ENCODE measurements at regions not wholly inside any gene's neighbourhood (a gene's known extent, or its start where the extent isn't known, plus 50 kb on each side); places are given as distances from the start of the nearest gene placed in this dataset.
A peak's percentile ranks its signal among the peaks of the same experiment; 100 is the strongest.

DNA sequence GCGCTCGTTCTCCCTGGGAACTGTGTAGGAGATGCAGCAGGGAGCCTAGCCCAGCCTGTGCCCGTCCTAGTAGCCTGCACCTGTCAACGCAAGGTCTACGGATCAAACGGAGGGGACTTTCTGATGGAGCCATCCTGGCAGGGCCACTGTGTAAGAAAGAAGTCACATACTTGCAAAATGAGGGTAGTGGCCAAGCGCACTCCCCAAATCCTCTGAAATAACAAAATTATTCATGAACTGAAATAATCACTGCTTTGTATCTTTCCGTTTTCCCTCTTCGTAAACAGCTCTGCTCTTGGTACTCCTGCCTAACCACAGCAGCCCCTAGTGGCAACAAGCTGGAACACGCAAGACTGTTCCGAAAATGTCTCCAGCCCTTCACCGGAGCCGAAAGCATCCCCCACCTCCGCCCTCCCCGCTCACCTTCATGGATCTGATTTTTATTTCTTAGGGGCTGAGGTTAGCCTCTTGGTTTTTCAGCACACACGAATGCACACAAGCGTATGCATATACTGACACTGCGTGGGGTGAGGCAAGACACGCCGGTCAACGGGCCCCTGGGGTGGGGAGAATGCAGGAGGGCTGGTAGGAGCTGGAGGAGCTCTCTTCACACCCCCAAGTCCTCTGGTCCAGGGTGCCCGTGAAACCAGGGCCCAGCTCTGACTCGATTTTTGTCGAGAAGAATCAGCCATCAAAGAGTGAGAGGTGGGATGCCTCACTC is 100.8 kb downstream of the ABCC12 start:
- dilution Hi-C loops (cut with MboI; ENCODE audit: extremely low pct_ligation_motif_present, low sequenced_read_pairs), result no loop called here
- H3K4me3 ChIP-seq (ENCODE audit: control insufficient read depth in 2 of 3, extremely low read depth in 1 of 3, insufficient read depth in 2 of 3, low read depth in 1 of 3, low read length in 3 of 3), result no peak overlapping the region
- no peak for DNase-seq (ENCODE audit: low read depth, low spot score)

DNA sequence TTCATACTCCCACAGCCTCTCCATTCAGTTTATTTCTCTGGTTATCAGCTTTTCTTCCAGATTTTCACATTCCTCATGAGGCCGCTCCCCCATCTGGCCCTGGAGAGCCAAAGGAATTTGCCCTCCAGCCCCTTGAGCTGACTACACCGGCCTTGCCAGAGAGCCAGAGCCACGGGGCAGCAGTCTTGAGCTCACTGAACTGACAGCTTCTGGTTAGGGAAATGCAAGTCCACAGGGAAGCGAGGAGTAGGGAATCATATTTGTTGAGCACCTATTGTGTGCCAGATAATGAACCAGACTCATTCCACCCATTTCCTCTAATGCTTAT is 102.4 kb downstream of the ABCC12 start:
- dilution Hi-C loops (cut with MboI; ENCODE audit: extremely low pct_ligation_motif_present, low sequenced_read_pairs), result no loop called here
- no peaks in the 10 kb centered on the region for H3K9me1 ChIP-seq (ENCODE audit: control insufficient read depth, extremely low read depth, insufficient read depth, low read length)
- H3K79me2 ChIP-seq (ENCODE audit: control insufficient read depth, insufficient read depth, low read length), result no peaks in the 10 kb centered on the region
- no peaks in the 10 kb centered on the region for H3K36me3 ChIP-seq (ENCODE audit: control insufficient read depth in 2 of 2, extremely low read depth in 1 of 2, insufficient read depth in 2 of 2, low read length in 2 of 2)
- peaks cover 6% of the 10 kb centered on the region for H3K4me1 ChIP-seq (ENCODE audit: control insufficient read depth, extremely low read depth, insufficient read depth, low read length)
- H3K9ac ChIP-seq (ENCODE audit: control insufficient read depth, extremely low read depth, insufficient read depth, low read length), result no peak overlapping the region
- DNase-seq (ENCODE audit: low read depth, low spot score) (no peak), FAIRE-seq (peak; percentile 32)
- no peaks in the 10 kb centered on the region for H4K20me1 ChIP-seq (ENCODE audit: control insufficient read depth, extremely low read depth, insufficient read depth, low read length)
- no peaks in the 10 kb centered on the region for H3K27me3 ChIP-seq (ENCODE audit: control insufficient read depth, extremely low read depth, insufficient read depth, low read length)
- H2AFZ ChIP-seq (ENCODE audit: control insufficient read depth, low read length), result peak overlapping the region; percentile 3
- H3K9me3 ChIP-seq (ENCODE audit: control insufficient read depth, low read depth, low read length), result no peaks in the 10 kb centered on the region
- H3K27ac ChIP-seq (ENCODE audit: control insufficient read depth, insufficient read depth, low read length), result no peak overlapping the region
- no peak overlapping the region for H3K4me3 ChIP-seq (ENCODE audit: control insufficient read depth in 2 of 3, extremely low read depth in 1 of 3, insufficient read depth in 2 of 3, low read depth in 1 of 3, low read length in 3 of 3)
- TF ChIP-seq EZH2 (IDR thresholded peaks at IDR 0.05; ENCODE audit: low read length), result no peak
- TF ChIP-seq, protein P1, sequence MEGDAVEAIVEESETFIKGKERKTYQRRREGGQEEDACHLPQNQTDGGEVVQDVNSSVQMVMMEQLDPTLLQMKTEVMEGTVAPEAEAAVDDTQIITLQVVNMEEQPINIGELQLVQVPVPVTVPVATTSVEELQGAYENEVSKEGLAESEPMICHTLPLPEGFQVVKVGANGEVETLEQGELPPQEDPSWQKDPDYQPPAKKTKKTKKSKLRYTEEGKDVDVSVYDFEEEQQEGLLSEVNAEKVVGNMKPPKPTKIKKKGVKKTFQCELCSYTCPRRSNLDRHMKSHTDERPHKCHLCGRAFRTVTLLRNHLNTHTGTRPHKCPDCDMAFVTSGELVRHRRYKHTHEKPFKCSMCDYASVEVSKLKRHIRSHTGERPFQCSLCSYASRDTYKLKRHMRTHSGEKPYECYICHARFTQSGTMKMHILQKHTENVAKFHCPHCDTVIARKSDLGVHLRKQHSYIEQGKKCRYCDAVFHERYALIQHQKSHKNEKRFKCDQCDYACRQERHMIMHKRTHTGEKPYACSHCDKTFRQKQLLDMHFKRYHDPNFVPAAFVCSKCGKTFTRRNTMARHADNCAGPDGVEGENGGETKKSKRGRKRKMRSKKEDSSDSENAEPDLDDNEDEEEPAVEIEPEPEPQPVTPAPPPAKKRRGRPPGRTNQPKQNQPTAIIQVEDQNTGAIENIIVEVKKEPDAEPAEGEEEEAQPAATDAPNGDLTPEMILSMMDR (optimal IDR thresholded peaks at IDR 0.05 in 1 of 3, IDR thresholded peaks at IDR 0.05 in 1 of 3, conservative IDR thresholded peaks at IDR 0.05 in 1 of 3; ENCODE audit: extremely low read depth in 1 of 3, insufficient read depth in 2 of 3, low read length in 3 of 3), result no peak
- no peak overlapping the region for H3K4me2 ChIP-seq (ENCODE audit: control insufficient read depth, extremely low read depth, insufficient read depth, low read depth, low read length)

More for the DNA sequence above, 100.8 kb downstream of the ABCC12 start:
- H4K20me1 ChIP-seq (ENCODE audit: control insufficient read depth, extremely low read depth, insufficient read depth, low read length), result no peaks in the 10 kb centered on the region
- H3K9me1 ChIP-seq (ENCODE audit: control insufficient read depth, extremely low read depth, insufficient read depth, low read length), result no peaks in the 10 kb centered on the region
- H3K27me3 ChIP-seq (ENCODE audit: control insufficient read depth, extremely low read depth, insufficient read depth, low read length), result no peaks in the 10 kb centered on the region
- FAIRE-seq, result peak; percentile 63
- no peaks in the 10 kb centered on the region for H3K9me3 ChIP-seq (ENCODE audit: control insufficient read depth, low read depth, low read length)
- H3K79me2 ChIP-seq (ENCODE audit: control insufficient read depth, insufficient read depth, low read length), result no peaks in the 10 kb centered on the region
- TF ChIP-seq, protein P1 (optimal IDR thresholded peaks at IDR 0.05 in 1 of 3, IDR thresholded peaks at IDR 0.05 in 1 of 3, conservative IDR thresholded peaks at IDR 0.05 in 1 of 3; ENCODE audit: extremely low read depth in 1 of 3, insufficient read depth in 2 of 3, low read length in 3 of 3), result peak; percentile 93 to 98 (median 96)
- no peak for TF ChIP-seq EZH2 (IDR thresholded peaks at IDR 0.05; ENCODE audit: low read length)
- peaks cover 6% of the 10 kb centered on the region for H3K4me1 ChIP-seq (ENCODE audit: control insufficient read depth, extremely low read depth, insufficient read depth, low read length)
- peak overlapping the region; percentile 49 for H3K4me2 ChIP-seq (ENCODE audit: control insufficient read depth, extremely low read depth, insufficient read depth, low read depth, low read length)
- H3K36me3 ChIP-seq (ENCODE audit: control insufficient read depth in 2 of 2, extremely low read depth in 1 of 2, insufficient read depth in 2 of 2, low read length in 2 of 2), result no peaks in the 10 kb centered on the region
- H2AFZ ChIP-seq (ENCODE audit: control insufficient read depth, low read length), result no peak overlapping the region
- no peak overlapping the region for H3K27ac ChIP-seq (ENCODE audit: control insufficient read depth, insufficient read depth, low read length)
- no peak overlapping the region for H3K9ac ChIP-seq (ENCODE audit: control insufficient read depth, extremely low read depth, insufficient read depth, low read length)
